HepG2 (cell line): ENCODE measurements at regions not wholly inside any gene's neighbourhood (a gene's known extent, or its start where the extent isn't known, plus 50 kb on each side); places are given as distances from the start of the nearest gene placed in this dataset.

Experiments
- AGO2 ChIP-seq: fragments of 200-400 bp; formaldehyde crosslinking; optimal IDR thresholded peaks from 2 replicates; pipeline ENCODE3; 2017; ENCODE audit warnings: mild to moderate bottlenecking, low read depth, low read length, moderate library complexity
- ERF ChIP-seq: IDR thresholded peaks from 2 replicates; pipeline ENCODE4 v1.6.1; 2018; ENCODE audit warnings: missing biosample characterization, missing genetic modification reagents
- FOXK1 ChIP-seq: sonication (generic); formaldehyde crosslinking; IDR thresholded peaks from 2 replicates; pipeline ENCODE4 v1.4.0; 2020; ENCODE audit warnings: low read depth, missing genetic modification reagents, borderline replicate concordance
- KLF16 ChIP-seq, 2 experiments: sonication (generic) in 1 of 2; formaldehyde crosslinking in 1 of 2; IDR thresholded peaks; 2 replicates each; pipeline versions ENCODE4 v1.6.1 to v1.8.0; 2016 to 2023; ENCODE audit warnings: missing genetic modification reagents in 2 of 2, missing compliant biosample characterization in 1 of 2
- MZF1 ChIP-seq: sonication (generic); formaldehyde crosslinking; IDR thresholded peaks from 2 replicates; pipeline ENCODE4 v1.8.1; 2023; ENCODE audit warnings: mild to moderate bottlenecking, missing genetic modification reagents, borderline replicate concordance
- NFYB ChIP-seq: sonication (generic); formaldehyde crosslinking; IDR thresholded peaks from 2 replicates; pipeline ENCODE4 v1.4.0; 2020; ENCODE audit warnings: missing genetic modification reagents
- RFXANK ChIP-seq: IDR thresholded peaks from 2 replicates; pipeline ENCODE4 v1.6.1; 2016
- SETDB1 ChIP-seq: sonication (generic); formaldehyde crosslinking; IDR thresholded peaks from 2 replicates; pipeline ENCODE4 v1.5.1; 2020; ENCODE audit warnings: missing genetic modification reagents, mild to moderate bottlenecking, borderline replicate concordance
- ZBTB21 ChIP-seq: sonication (generic); formaldehyde crosslinking; IDR thresholded peaks from 2 replicates; pipeline ENCODE4 v1.4.0; 2020; ENCODE audit warnings: missing genetic modification reagents
- ZC3H13 ChIP-seq: sonication (generic); formaldehyde crosslinking; IDR thresholded peaks from 2 replicates; pipeline ENCODE4 v1.8.1; 2023; ENCODE audit warnings: mild to moderate bottlenecking, missing genetic modification reagents, moderate library complexity
- ZFYVE20 ChIP-seq: sonication (generic); formaldehyde crosslinking; IDR thresholded peaks from 2 replicates; pipeline ENCODE4 v1.8.0; 2023; ENCODE audit warnings: low read depth, mild to moderate bottlenecking, moderate library complexity, missing genetic modification reagents, borderline replicate concordance
- ZNF121 ChIP-seq: sonication (generic); formaldehyde crosslinking; IDR thresholded peaks from 2 replicates; pipeline ENCODE4 v1.5.0; 2020; ENCODE audit warnings: mild to moderate bottlenecking, missing genetic modification reagents
- ZNF3 ChIP-seq: IDR thresholded peaks from 2 replicates; pipeline ENCODE4 v1.7.0; 2017; ENCODE audit warnings: inconsistent platforms
- ZNF446 ChIP-seq: sonication (generic); formaldehyde crosslinking; IDR thresholded peaks from 2 replicates; pipeline ENCODE4 v1.5.0; 2020; ENCODE audit warnings: mild to moderate bottlenecking, missing genetic modification reagents
- ZNF557 ChIP-seq: sonication (generic); formaldehyde crosslinking; IDR thresholded peaks from 2 replicates; pipeline ENCODE4 v1.4.0; 2020; ENCODE audit warnings: missing genetic modification reagents
- ZNF569 ChIP-seq: sonication (generic); formaldehyde crosslinking; IDR thresholded peaks from 2 replicates; pipeline ENCODE4 v1.5.0; 2020; ENCODE audit warnings: mild to moderate bottlenecking, missing genetic modification reagents, moderate library complexity, borderline replicate concordance
- ZNF660 ChIP-seq: sonication (generic); formaldehyde crosslinking; IDR thresholded peaks from 2 replicates; pipeline ENCODE4 v1.5.1; 2020; ENCODE audit warnings: mild to moderate bottlenecking, low read depth, missing genetic modification reagents, borderline replicate concordance
- ZNF709 ChIP-seq: sonication (generic); formaldehyde crosslinking; IDR thresholded peaks from 2 replicates; pipeline ENCODE4 v1.5.0; 2020; ENCODE audit warnings: mild to moderate bottlenecking, missing genetic modification reagents
- TF ChIP-seq, protein P1 (sequence below): IDR thresholded peaks from 2 replicates; pipeline ENCODE4 v1.6.1; 2012; ENCODE audit warnings: low read depth, low read length, improper control_type of control experiment
- TF ChIP-seq, protein P2 (sequence below): sonication (generic); formaldehyde crosslinking; IDR thresholded peaks from 2 replicates; pipeline ENCODE4 v1.9.0; 2021; ENCODE audit warnings: missing genetic modification reagents, mild to moderate bottlenecking, borderline replicate concordance
- TF ChIP-seq, protein P3 (sequence below): sonication (generic); formaldehyde crosslinking; IDR thresholded peaks from 2 replicates; pipeline ENCODE4 v1.5.0; 2020; ENCODE audit warnings: missing genetic modification reagents
- TF ChIP-seq, protein P4 (sequence below): IDR thresholded peaks from 2 replicates; pipeline ENCODE4 v1.6.1; 2016; ENCODE audit warnings: mild to moderate bottlenecking
- TF ChIP-seq, protein P5 (sequence below): sonication (generic); formaldehyde crosslinking; IDR thresholded peaks from 2 replicates; pipeline ENCODE4 v1.8.0; 2022; ENCODE audit warnings: missing genetic modification reagents, mild to moderate bottlenecking, moderate library complexity, borderline replicate concordance

DNA sequence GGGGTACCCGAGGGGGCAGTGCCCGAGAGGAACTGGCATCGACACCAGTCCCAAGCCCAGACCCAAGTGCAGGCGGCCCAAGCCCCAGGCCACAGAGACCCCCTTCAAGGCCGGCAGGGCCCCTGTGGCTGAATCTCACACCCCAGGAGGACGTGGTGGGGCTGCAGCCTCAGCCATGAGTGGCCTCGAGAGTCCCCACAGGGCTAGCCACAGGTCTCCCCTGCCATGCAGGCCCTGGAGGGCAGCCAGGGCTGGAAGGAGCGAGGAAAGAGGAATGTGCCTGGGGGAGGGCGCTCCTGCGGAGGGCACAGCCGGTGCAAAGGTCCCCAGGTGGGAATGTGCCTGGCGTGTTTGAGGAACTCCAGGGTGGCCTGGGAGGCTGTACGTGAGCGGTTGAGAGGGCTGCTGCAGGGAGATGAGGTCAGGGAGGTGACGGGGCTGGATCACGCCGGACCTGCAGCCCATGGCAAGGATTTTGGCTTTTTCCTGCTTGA is 86.1 kb downstream of the NCOR2 start (continued):
- TF ChIP-seq, protein P1, sequence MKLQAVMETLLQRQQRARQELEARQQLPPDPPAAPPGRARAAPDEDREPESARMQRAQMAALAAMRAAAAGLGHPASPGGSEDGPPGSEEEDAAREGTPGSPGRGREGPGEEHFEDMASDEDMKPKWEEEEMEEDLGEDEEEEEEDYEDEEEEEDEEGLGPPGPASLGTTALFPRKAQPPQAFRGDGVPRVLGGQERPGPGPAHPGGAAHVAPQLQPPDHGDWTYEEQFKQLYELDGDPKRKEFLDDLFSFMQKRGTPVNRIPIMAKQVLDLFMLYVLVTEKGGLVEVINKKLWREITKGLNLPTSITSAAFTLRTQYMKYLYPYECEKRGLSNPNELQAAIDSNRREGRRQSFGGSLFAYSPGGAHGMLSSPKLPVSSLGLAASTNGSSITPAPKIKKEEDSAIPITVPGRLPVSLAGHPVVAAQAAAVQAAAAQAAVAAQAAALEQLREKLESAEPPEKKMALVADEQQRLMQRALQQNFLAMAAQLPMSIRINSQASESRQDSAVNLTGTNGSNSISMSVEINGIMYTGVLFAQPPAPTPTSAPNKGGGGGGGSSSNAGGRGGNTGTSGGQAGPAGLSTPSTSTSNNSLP = no peak
- TF ChIP-seq ZNF446 (CRISPR knock-in tag) = no peak
- TF ChIP-seq ZNF569 (CRISPR knock-in tag) = no peak
- TF ChIP-seq, protein P2, sequence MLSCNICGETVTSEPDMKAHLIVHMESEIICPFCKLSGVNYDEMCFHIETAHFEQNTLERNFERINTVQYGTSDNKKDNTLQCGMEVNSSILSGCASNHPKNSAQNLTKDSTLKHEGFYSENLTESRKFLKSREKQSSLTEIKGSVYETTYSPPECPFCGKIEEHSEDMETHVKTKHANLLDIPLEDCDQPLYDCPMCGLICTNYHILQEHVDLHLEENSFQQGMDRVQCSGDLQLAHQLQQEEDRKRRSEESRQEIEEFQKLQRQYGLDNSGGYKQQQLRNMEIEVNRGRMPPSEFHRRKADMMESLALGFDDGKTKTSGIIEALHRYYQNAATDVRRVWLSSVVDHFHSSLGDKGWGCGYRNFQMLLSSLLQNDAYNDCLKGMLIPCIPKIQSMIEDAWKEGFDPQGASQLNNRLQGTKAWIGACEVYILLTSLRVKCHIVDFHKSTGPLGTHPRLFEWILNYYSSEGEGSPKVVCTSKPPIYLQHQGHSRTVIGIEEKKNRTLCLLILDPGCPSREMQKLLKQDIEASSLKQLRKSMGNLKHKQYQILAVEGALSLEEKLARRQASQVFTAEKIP (CRISPR knock-in tag) = no peak
- TF ChIP-seq RFXANK (CRISPR knock-in tag) = no peak
- TF ChIP-seq ZBTB21 = no peak
- TF ChIP-seq SETDB1 = no peak
- TF ChIP-seq, protein P3, sequence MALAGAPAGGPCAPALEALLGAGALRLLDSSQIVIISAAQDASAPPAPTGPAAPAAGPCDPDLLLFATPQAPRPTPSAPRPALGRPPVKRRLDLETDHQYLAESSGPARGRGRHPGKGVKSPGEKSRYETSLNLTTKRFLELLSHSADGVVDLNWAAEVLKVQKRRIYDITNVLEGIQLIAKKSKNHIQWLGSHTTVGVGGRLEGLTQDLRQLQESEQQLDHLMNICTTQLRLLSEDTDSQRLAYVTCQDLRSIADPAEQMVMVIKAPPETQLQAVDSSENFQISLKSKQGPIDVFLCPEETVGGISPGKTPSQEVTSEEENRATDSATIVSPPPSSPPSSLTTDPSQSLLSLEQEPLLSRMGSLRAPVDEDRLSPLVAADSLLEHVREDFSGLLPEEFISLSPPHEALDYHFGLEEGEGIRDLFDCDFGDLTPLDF = no peak
- TF ChIP-seq ERF (CRISPR knock-in tag) = 0 out of 2 replicates have a peak, but pooled peaks have one; percentile 13
- TF ChIP-seq, protein P4, sequence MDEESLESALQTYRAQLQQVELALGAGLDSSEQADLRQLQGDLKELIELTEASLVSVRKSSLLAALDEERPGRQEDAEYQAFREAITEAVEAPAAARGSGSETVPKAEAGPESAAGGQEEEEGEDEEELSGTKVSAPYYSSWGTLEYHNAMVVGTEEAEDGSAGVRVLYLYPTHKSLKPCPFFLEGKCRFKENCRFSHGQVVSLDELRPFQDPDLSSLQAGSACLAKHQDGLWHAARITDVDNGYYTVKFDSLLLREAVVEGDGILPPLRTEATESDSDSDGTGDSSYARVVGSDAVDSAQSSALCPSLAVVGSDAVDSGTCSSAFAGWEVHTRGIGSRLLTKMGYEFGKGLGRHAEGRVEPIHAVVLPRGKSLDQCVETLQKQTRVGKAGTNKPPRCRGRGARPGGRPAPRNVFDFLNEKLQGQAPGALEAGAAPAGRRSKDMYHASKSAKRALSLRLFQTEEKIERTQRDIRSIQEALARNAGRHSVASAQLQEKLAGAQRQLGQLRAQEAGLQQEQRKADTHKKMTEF = peak; percentile 32; the same call in 1 of the 2 replicates
- no peak for TF ChIP-seq ZNF660 (CRISPR knock-in tag)
- TF ChIP-seq ZC3H13 (CRISPR knock-in tag) = no peak
- no peak for TF ChIP-seq ZNF557 (CRISPR knock-in tag)
- TF ChIP-seq FOXK1 = no peak
- TF ChIP-seq ZFYVE20 (CRISPR knock-in tag) = no peak
- TF ChIP-seq KLF16 (CRISPR knock-in tag; IDR thresholded peaks at IDR 0.05) = no peak
- TF ChIP-seq ZNF3 (CRISPR knock-in tag) = no peak
- TF ChIP-seq MZF1 (CRISPR knock-in tag) = no peak
- TF ChIP-seq ZNF121 = no peak
- no peak for TF ChIP-seq ZNF709
- TF ChIP-seq NFYB (CRISPR knock-in tag) = no peak
- TF ChIP-seq, protein P5, sequence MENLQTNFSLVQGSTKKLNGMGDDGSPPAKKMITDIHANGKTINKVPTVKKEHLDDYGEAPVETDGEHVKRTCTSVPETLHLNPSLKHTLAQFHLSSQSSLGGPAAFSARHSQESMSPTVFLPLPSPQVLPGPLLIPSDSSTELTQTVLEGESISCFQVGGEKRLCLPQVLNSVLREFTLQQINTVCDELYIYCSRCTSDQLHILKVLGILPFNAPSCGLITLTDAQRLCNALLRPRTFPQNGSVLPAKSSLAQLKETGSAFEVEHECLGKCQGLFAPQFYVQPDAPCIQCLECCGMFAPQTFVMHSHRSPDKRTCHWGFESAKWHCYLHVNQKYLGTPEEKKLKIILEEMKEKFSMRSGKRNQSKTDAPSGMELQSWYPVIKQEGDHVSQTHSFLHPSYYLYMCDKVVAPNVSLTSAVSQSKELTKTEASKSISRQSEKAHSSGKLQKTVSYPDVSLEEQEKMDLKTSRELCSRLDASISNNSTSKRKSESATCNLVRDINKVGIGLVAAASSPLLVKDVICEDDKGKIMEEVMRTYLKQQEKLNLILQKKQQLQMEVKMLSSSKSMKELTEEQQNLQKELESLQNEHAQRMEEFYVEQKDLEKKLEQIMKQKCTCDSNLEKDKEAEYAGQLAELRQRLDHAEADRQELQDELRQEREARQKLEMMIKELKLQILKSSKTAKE (CRISPR knock-in tag) = 0 out of 2 replicates have a peak, but pooled peaks have one; percentile 16
- TF ChIP-seq AGO2 = no peak
